H9 (cell line): ENCODE measurements at regions not wholly inside any gene's neighbourhood (a gene's known extent, or its start where the extent isn't known, plus 50 kb on each side); places are given as distances from the start of the nearest gene placed in this dataset.

Experiments used
- DNase-seq: peaks from one replicate; pipeline ENCODE4 v3.0.0-alpha.2; 2017
- H2AFZ ChIP-seq: one replicate; pipeline ENCODE4 v1.6.1; 2013; ENCODE audit warnings: mild to moderate bottlenecking, low read length, control low read depth, moderate library complexity
- H2AK5ac ChIP-seq: 2 replicates; pipeline ENCODE4 v1.6.1; 2013; ENCODE audit warnings: low read length, control low read depth, mixed read lengths; ENCODE audit not compliant: insufficient read length
- H2BK120ac ChIP-seq: one replicate; pipeline ENCODE4 v1.6.1; 2013; ENCODE audit warnings: low read depth, mild to moderate bottlenecking, low read length, control low read depth, inconsistent platforms; ENCODE audit not compliant: poor library complexity, severe bottlenecking
- H2BK12ac ChIP-seq: 2 replicates; pipeline ENCODE4 v1.6.1; 2013; ENCODE audit warnings: low read length, control low read depth, mixed read lengths, low read depth; ENCODE audit not compliant: insufficient read length
- H2BK15ac ChIP-seq: 2 replicates; pipeline ENCODE4 v1.6.1; 2013; ENCODE audit warnings: low read depth, low read length, control low read depth
- H2BK20ac ChIP-seq: one replicate; pipeline ENCODE4 v1.6.1; 2013; ENCODE audit warnings: low read depth, mild to moderate bottlenecking, low read length, control low read depth, inconsistent platforms; ENCODE audit not compliant: poor library complexity, severe bottlenecking
- H2BK5ac ChIP-seq: 2 replicates; pipeline ENCODE4 v1.6.1; 2013; ENCODE audit warnings: low read length, control low read depth, mixed read lengths; ENCODE audit not compliant: insufficient read length
- H3K14ac ChIP-seq: 2 replicates; pipeline ENCODE4 v1.6.1; 2013; ENCODE audit warnings: low read length, control low read depth; ENCODE audit not compliant: insufficient read depth
- H3K18ac ChIP-seq: 2 replicates; pipeline ENCODE4 v1.6.1; 2013; ENCODE audit warnings: low read depth, mild to moderate bottlenecking, mixed read lengths, low read length, control low read depth; ENCODE audit not compliant: insufficient read length
- H3K23ac ChIP-seq: 2 replicates; pipeline ENCODE4 v1.6.1; 2013; ENCODE audit warnings: low read length, control low read depth, mixed read lengths, low read depth; ENCODE audit not compliant: insufficient read length
- H3K23me2 ChIP-seq: 2 replicates; pipeline ENCODE4 v1.6.1; 2013; ENCODE audit warnings: low read depth, mild to moderate bottlenecking, mixed read lengths, low read length, control low read depth; ENCODE audit not compliant: insufficient read length, poor library complexity, severe bottlenecking
- H3K27ac ChIP-seq: 2 replicates; pipeline ENCODE4 v1.5.1; 2013; ENCODE audit warnings: low read length, control low read depth, mixed read lengths, low read depth; ENCODE audit not compliant: insufficient read length
- H3K27me3 ChIP-seq: 2 replicates; pipeline ENCODE4 v1.6.1; 2013; ENCODE audit warnings: low read length, control low read depth, inconsistent platforms; ENCODE audit not compliant: insufficient read depth
- H3K4ac ChIP-seq: 2 replicates; pipeline ENCODE4 v1.6.1; 2013; ENCODE audit warnings: low read depth, mild to moderate bottlenecking, control low read depth, inconsistent platforms, low read length, moderate library complexity
- H3K4me1 ChIP-seq: 2 replicates; pipeline ENCODE4 v1.6.1; 2013; ENCODE audit warnings: low read length, control low read depth, inconsistent platforms; ENCODE audit not compliant: insufficient read depth
- H3K4me2 ChIP-seq: 2 replicates; pipeline ENCODE4 v1.6.1; 2013; ENCODE audit warnings: low read length, control low read depth, mixed read lengths; ENCODE audit not compliant: insufficient read length, insufficient read depth
- H3K56ac ChIP-seq: 2 replicates; pipeline ENCODE4 v1.6.1; 2013; ENCODE audit warnings: low read depth, mild to moderate bottlenecking, mixed read lengths, low read length, control low read depth; ENCODE audit not compliant: insufficient read length
- H3K79me1 ChIP-seq: 2 replicates; pipeline ENCODE4 v1.6.1; 2013; ENCODE audit warnings: low read depth, mild to moderate bottlenecking, moderate library complexity, low read length, control low read depth, inconsistent platforms; ENCODE audit not compliant: insufficient read depth, poor library complexity, severe bottlenecking
- H3K79me2 ChIP-seq: 2 replicates; pipeline ENCODE4 v1.6.1; 2013; ENCODE audit warnings: low read length, control low read depth, inconsistent platforms; ENCODE audit not compliant: insufficient read depth
- H3K9ac ChIP-seq: 2 replicates; pipeline ENCODE4 v1.6.1; 2013; ENCODE audit warnings: low read length, control low read depth, mixed read lengths; ENCODE audit not compliant: insufficient read length; ENCODE audit errors: extremely low read depth
- H3K9me3 ChIP-seq: one replicate; pipeline ENCODE4 v1.6.1; 2013; ENCODE audit warnings: low read depth, low read length, inconsistent platforms; ENCODE audit not compliant: control insufficient read depth
- H3T11ph ChIP-seq: one replicate; pipeline ENCODE4 v1.6.1; 2013; ENCODE audit warnings: mild to moderate bottlenecking, low read length, control low read depth, inconsistent platforms
- H4K20me1 ChIP-seq: one replicate; pipeline ENCODE4 v1.6.1; 2013; ENCODE audit not compliant: control insufficient read depth, insufficient read length, insufficient read depth
- H4K5ac ChIP-seq: 2 replicates; pipeline ENCODE4 v1.6.1; 2013; ENCODE audit warnings: low read depth, mild to moderate bottlenecking, mixed read lengths, low read length, control low read depth; ENCODE audit not compliant: insufficient read length
- H4K8ac ChIP-seq: replicated peaks from 2 replicates; pipeline ENCODE4 v1.6.1; 2013; ENCODE audit warnings: low read length, control low read depth, mixed read lengths, low read depth; ENCODE audit not compliant: insufficient read length
- H4K91ac ChIP-seq: 2 replicates; pipeline ENCODE4 v1.6.1; 2013; ENCODE audit warnings: low read depth, mild to moderate bottlenecking, moderate library complexity, mixed read lengths, low read length, control low read depth; ENCODE audit not compliant: insufficient read length
- H3K27ac Mint-ChIP-seq, 3 experiments: 2 replicates in 2 of 3; 3 replicates in 1 of 3; pipeline ENCODE4 v1.8.0; 2020 to 2021; ENCODE audit warnings: mixed read lengths in 3 of 3, mild to moderate bottlenecking in 1 of 3, moderate library complexity in 1 of 3
- H3K27me3 Mint-ChIP-seq: 2 replicates; pipeline ENCODE4 v1.8.0; 2021; ENCODE audit warnings: low read depth, mild to moderate bottlenecking, moderate library complexity, mixed read lengths
- H3K36me3 Mint-ChIP-seq, 3 experiments: 2 replicates in 2 of 3; 3 replicates in 1 of 3; pipeline ENCODE4 v1.8.0; 2020 to 2021; ENCODE audit warnings: low read depth in 3 of 3, mixed read lengths in 3 of 3; ENCODE audit not compliant: insufficient read depth in 1 of 3
- H3K4me1 Mint-ChIP-seq, 2 experiments: 2 replicates each; pipeline ENCODE4 v1.8.0; 2020; ENCODE audit warnings: mixed read lengths in 2 of 2
- H3K4me3 Mint-ChIP-seq, 2 experiments: 2 replicates in 1 of 2; 3 replicates in 1 of 2; pipeline ENCODE4 v1.8.0; 2020 to 2021; ENCODE audit warnings: mild to moderate bottlenecking in 2 of 2, mixed read lengths in 2 of 2, moderate library complexity in 1 of 2
- H3K9me3 Mint-ChIP-seq, 2 experiments: 2 replicates in 1 of 2; 3 replicates in 1 of 2; pipeline ENCODE4 v1.8.0; 2020; ENCODE audit warnings: mild to moderate bottlenecking in 2 of 2, mixed read lengths in 2 of 2, moderate library complexity in 1 of 2
- WGBS: extraction: QIAGEN DNeasy Blood & Tissue Kit; methylation state at CpG from one replicate; pipeline ENCODE4 v1.1.7; 2013; ENCODE audit warnings: missing lambda C conversion rate, low lambda C conversion rate, mixed read lengths; ENCODE audit not compliant: insufficient read length; ENCODE audit errors: extremely low coverage; 5-methylcytosine and 5-hydroxymethylcytosine counted together
- TF ChIP-seq, protein P1 (sequence below): fragments of 200-600 bp; sonication (generic); conservative IDR thresholded peaks from 3 replicates; pipeline ENCODE4 v1.8.0; 2021; ENCODE audit warnings: antibody characterized with exemption, mild to moderate bottlenecking

DNA sequence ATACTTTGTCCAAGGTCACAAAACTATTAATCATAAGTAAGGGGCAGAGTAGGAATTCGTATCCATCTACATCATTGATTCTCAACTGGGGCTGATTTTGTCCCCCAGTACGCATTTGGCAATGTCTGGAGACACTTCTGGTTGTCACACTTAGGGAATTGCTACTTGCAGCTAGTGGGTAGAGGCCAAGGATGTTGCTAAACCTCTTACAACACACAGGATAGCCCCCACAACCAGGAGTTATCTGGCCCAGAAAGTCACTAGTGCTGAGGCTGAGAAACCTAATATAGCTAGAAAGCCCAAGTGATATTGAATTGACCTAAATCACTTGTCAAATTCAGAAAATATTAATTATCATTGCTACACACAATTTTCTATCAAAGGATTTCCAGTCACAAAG is 120.4 kb upstream of the ABCA1 start:
- no peaks in the 10 kb centered on the region for H4K20me1 ChIP-seq
- no peak overlapping the region for H2BK5ac ChIP-seq
- no peak overlapping the region for H2BK20ac ChIP-seq
- H3K14ac ChIP-seq, result no peak overlapping the region
- no peak overlapping the region for H4K8ac ChIP-seq
- H3K23ac ChIP-seq, result no peak overlapping the region
- Mint-ChIP-seq H3K27me3 (no peaks in the 10 kb centered on the region), H3K4me3 (no peak overlapping the region), H3K27ac (no peak overlapping the region), H3K36me3 (no peaks in the 10 kb centered on the region; a peak in 2 of 7 replicates), H3K9me3 (no peaks in the 10 kb centered on the region; a peak in 1 of 5 replicates), H3K4me1 (peaks cover 15 to 21% of the 10 kb centered on the region in 2 experiments)
- no peak overlapping the region for H3K4me2 ChIP-seq
- no peak for DNase-seq
- no peaks in the 10 kb centered on the region for H3K23me2 ChIP-seq
- no peak overlapping the region for H4K91ac ChIP-seq
- H3K27me3 ChIP-seq, result no peaks in the 10 kb centered on the region
- H2AFZ ChIP-seq, result no peak overlapping the region
- no peak overlapping the region for H3K18ac ChIP-seq
- H2BK120ac ChIP-seq, result no peak overlapping the region
- H3K4ac ChIP-seq, result no peak overlapping the region
- H3K79me2 ChIP-seq, result no peaks in the 10 kb centered on the region
- no peak overlapping the region for H3K9ac ChIP-seq
- no peak overlapping the region for H3T11ph ChIP-seq
- no peaks in the 10 kb centered on the region for H3K4me1 ChIP-seq
- H3K79me1 ChIP-seq, result no peaks in the 10 kb centered on the region
- H2BK15ac ChIP-seq, result no peak overlapping the region
- no peak overlapping the region for H2BK12ac ChIP-seq
- WGBS, result no CpG with 5 or more reads among the region's 2 CpGs
- no peaks in the 10 kb centered on the region for H3K9me3 ChIP-seq
- no peak overlapping the region for H4K5ac ChIP-seq
- TF ChIP-seq, protein P1, sequence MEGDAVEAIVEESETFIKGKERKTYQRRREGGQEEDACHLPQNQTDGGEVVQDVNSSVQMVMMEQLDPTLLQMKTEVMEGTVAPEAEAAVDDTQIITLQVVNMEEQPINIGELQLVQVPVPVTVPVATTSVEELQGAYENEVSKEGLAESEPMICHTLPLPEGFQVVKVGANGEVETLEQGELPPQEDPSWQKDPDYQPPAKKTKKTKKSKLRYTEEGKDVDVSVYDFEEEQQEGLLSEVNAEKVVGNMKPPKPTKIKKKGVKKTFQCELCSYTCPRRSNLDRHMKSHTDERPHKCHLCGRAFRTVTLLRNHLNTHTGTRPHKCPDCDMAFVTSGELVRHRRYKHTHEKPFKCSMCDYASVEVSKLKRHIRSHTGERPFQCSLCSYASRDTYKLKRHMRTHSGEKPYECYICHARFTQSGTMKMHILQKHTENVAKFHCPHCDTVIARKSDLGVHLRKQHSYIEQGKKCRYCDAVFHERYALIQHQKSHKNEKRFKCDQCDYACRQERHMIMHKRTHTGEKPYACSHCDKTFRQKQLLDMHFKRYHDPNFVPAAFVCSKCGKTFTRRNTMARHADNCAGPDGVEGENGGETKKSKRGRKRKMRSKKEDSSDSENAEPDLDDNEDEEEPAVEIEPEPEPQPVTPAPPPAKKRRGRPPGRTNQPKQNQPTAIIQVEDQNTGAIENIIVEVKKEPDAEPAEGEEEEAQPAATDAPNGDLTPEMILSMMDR, result no peak
- H2AK5ac ChIP-seq, result no peak overlapping the region
- H3K27ac ChIP-seq, result no peak overlapping the region
- no peak overlapping the region for H3K56ac ChIP-seq
